HepG2 (cell line): ENCODE measurements at regions not wholly inside any gene's neighbourhood (a gene's known extent, or its start where the extent isn't known, plus 50 kb on each side); places are given as distances from the start of the nearest gene placed in this dataset.

Experiments
- ATAC-seq: fragments of 200-7000 bp; cut with Tn5 transposase; 3 replicates; pipeline ENCODE4 v1.9.1; 2020; ENCODE audit warnings: mild to moderate bottlenecking, moderate library complexity
- BruUV-seq: library from RNA; stranded (reverse); fragments of 400-500 nt; replicated peaks from 2 replicates; lab custom pipeline; 2021; lab: Mats Ljungman, UMichigan
- CTCF ChIA-PET: fragments of 300-600 bp; formaldehyde crosslinking; extraction: SDS; loops from one replicate; lab custom pipeline; 2021; ENCODE audit warnings: low total read pairs, inconsistent platforms, low intra/inter-chr PET ratio; lab: Yijun Ruan, JAX
- POLR2A ChIA-PET: fragments of 350-600 bp; sonication (Branson Sonifier 250); formaldehyde crosslinking; loops from one replicate; lab custom pipeline; 2020; ENCODE audit warnings: antibody characterized with exemption, inconsistent platforms; lab: Yijun Ruan, JAX
- DNase-seq: peaks from one replicate; pipeline ENCODE4 v3.0.0-alpha.2; 2015; ENCODE audit warnings: low spot score
- FAIRE-seq: peaks from 3 replicates; lab custom pipeline; 2011; peaks lifted over from hg19 to GRCh38; lab: Jason Lieb, UNC
- H2AFZ ChIP-seq: one replicate; pipeline ENCODE4 v1.6.1; 2011; ENCODE audit warnings: low read length, inconsistent platforms
- H3K27ac ChIP-seq: fragments of 300-600 bp; 3 replicates; pipeline ENCODE4 v1.8.0; 2011; ENCODE audit warnings: mixed run types, mild to moderate bottlenecking, mixed read lengths, low read length, inconsistent platforms; ENCODE audit not compliant: insufficient read depth; ENCODE audit errors: extremely low read length
- H3K27me3 ChIP-seq, 2 experiments: fragments of 200-600 bp in 1 of 2; 2 replicates in 1 of 2; 3 replicates in 1 of 2; pipeline versions ENCODE4 v1.6.0 to v1.8.0; 2011; ENCODE audit warnings: low read length in 2 of 2, mild to moderate bottlenecking in 2 of 2, moderate library complexity in 2 of 2, inconsistent platforms in 1 of 2; ENCODE audit not compliant: insufficient read depth in 2 of 2, control insufficient read depth in 1 of 2
- H3K36me3 ChIP-seq, 2 experiments: fragments of 200-600 bp in 1 of 2; replicated peaks in 1 of 2; 2 replicates in 1 of 2; 3 replicates in 1 of 2; pipeline versions ENCODE4 v1.5.1 to v1.8.0; 2011; ENCODE audit warnings: low read length in 2 of 2, inconsistent platforms in 1 of 2; ENCODE audit not compliant: insufficient read depth in 2 of 2, control insufficient read depth in 1 of 2
- H3K4me1 ChIP-seq: 2 replicates; pipeline ENCODE4 v1.5.1; 2012; ENCODE audit warnings: low read length, inconsistent platforms; ENCODE audit not compliant: insufficient read depth
- H3K4me2 ChIP-seq: 2 replicates; pipeline ENCODE4 v1.6.0; 2011; ENCODE audit warnings: low read depth, low read length, inconsistent platforms
- H3K4me3 ChIP-seq, 3 experiments: fragments of 200-600 bp in 1 of 3; sonication (generic), shearing (Covaris generic) in 1 of 3; replicated peaks in 1 of 3; 2 replicates each; pipeline ENCODE4 v1.5.1; 2011 to 2016; ENCODE audit warnings: low read length in 3 of 3, inconsistent platforms in 2 of 3, low read depth in 2 of 3, mild to moderate bottlenecking in 2 of 3, control low read depth in 1 of 3, mixed read lengths in 1 of 3; ENCODE audit not compliant: insufficient read depth in 1 of 3
- H3K79me2 ChIP-seq: one replicate; pipeline ENCODE4 v1.6.1; 2011; ENCODE audit warnings: low read length, inconsistent platforms; ENCODE audit not compliant: insufficient read depth
- H3K9ac ChIP-seq: 2 replicates; pipeline ENCODE4 v1.6.0; 2011; ENCODE audit warnings: mild to moderate bottlenecking, low read depth, low read length, inconsistent platforms; ENCODE audit not compliant: insufficient read depth
- H3K9me3 ChIP-seq: 2 replicates; pipeline ENCODE4 v1.5.1; 2012; ENCODE audit warnings: mild to moderate bottlenecking, low read length
- H4K20me1 ChIP-seq: 2 replicates; pipeline ENCODE4 v1.6.0; 2011; ENCODE audit warnings: inconsistent platforms, mild to moderate bottlenecking, low read length, moderate library complexity; ENCODE audit not compliant: insufficient read depth
- CSRNP2 ChIP-seq: sonication (generic); formaldehyde crosslinking; conservative IDR thresholded peaks from 2 replicates; pipeline ENCODE4 v1.8.0; 2022; ENCODE audit warnings: low read depth, missing genetic modification reagents
- JDP2 ChIP-seq: sonication (generic); formaldehyde crosslinking; IDR thresholded peaks from 2 replicates; pipeline ENCODE4 v1.8.1; 2022; ENCODE audit warnings: missing genetic modification reagents, borderline replicate concordance
- NCOA5 ChIP-seq: sonication (generic); formaldehyde crosslinking; IDR thresholded peaks from 2 replicates; pipeline ENCODE4 v1.4.0; 2020; ENCODE audit warnings: missing genetic modification reagents
- SIX1 ChIP-seq: sonication (generic); formaldehyde crosslinking; IDR thresholded peaks from 2 replicates; pipeline ENCODE4 v1.4.0; 2020; ENCODE audit warnings: missing genetic modification reagents, borderline replicate concordance
- SKI ChIP-seq: fragments of 450-650 bp; IDR thresholded peaks from one replicate; pipeline ENCODE4 v1.6.1; 2018; ENCODE audit warnings: mild to moderate bottlenecking; ENCODE audit not compliant: partially characterized antibody
- SSRP1 ChIP-seq: IDR thresholded peaks from 2 replicates; pipeline ENCODE4 v1.6.1; 2016; ENCODE audit warnings: control low read depth
- ZBED4 ChIP-seq: sonication (generic); formaldehyde crosslinking; IDR thresholded peaks from 2 replicates; pipeline ENCODE4 v1.4.0; 2020; ENCODE audit warnings: missing genetic modification reagents, borderline replicate concordance
- ZBTB3 ChIP-seq: sonication (generic); formaldehyde crosslinking; IDR thresholded peaks from 2 replicates; pipeline ENCODE4 v1.4.0; 2020; ENCODE audit warnings: low read depth, mild to moderate bottlenecking, moderate library complexity, missing genetic modification reagents, borderline replicate concordance
- ZBTB42 ChIP-seq: sonication (generic); formaldehyde crosslinking; IDR thresholded peaks from 2 replicates; pipeline ENCODE4 v1.5.0; 2020; ENCODE audit warnings: mild to moderate bottlenecking, missing genetic modification reagents
- ZNF207 ChIP-seq: fragments of 450-650 bp; IDR thresholded peaks from 2 replicates; pipeline ENCODE4 v1.6.1; 2016; ENCODE audit warnings: antibody characterized with exemption, borderline replicate concordance
- ZNF317 ChIP-seq: sonication (generic); formaldehyde crosslinking; IDR thresholded peaks from 2 replicates; pipeline ENCODE4 v1.5.0; 2020; ENCODE audit warnings: mild to moderate bottlenecking, missing genetic modification reagents
- ZNF780A ChIP-seq: sonication (generic); formaldehyde crosslinking; IDR thresholded peaks from 2 replicates; pipeline ENCODE4 v1.8.0; 2022; ENCODE audit warnings: mild to moderate bottlenecking, missing genetic modification reagents, moderate library complexity
- WGBS: methylation state at CpG from one replicate; pipeline ENCODE4 v1.1.6; 2017; ENCODE audit warnings: low lambda C conversion rate; 5-methylcytosine and 5-hydroxymethylcytosine counted together
- in situ Hi-C: cut with HindIII; loops from 2 replicates; pipeline ENCODE4 v1.10.0; 2017; ENCODE audit warnings: low pct_unique_long_range_greater_than_20kb; ENCODE audit not compliant: extremely low pct_ligation_motif_present
- intact Hi-C: fragments of 100-400 bp; cut with micrococcal nuclease; formaldehyde crosslinking; loops from one replicate; pipeline ENCODE4 v1.10.0; 2022; ENCODE audit not compliant: unreplicated experiment

GRCh38 chr16:25413133-25413532 lies 155.5 kb upstream of the ZKSCAN2 start (continued):
- TF ChIP-seq CSRNP2 (CRISPR knock-in tag) (no peak), SSRP1 (no peak), ZNF780A (CRISPR knock-in tag) (no peak), SIX1 (CRISPR knock-in tag) (no peak), SKI (no peak)

GRCh38 chr16:25411396-25412081 lies 153.9 kb upstream of the ZKSCAN2 start:
- in situ Hi-C loops = no loop called here

More at GRCh38 chr16:25411396-25412081, 153.9 kb upstream of the ZKSCAN2 start:
- no peaks in the 10 kb centered on the region for H3K4me1 ChIP-seq
- no TSS peak for BruUV-seq
- 15% methylated on average over 8 of the region's 8 CpGs for WGBS
- H4K20me1 ChIP-seq = no peaks in the 10 kb centered on the region
- FAIRE-seq (no peak), ATAC-seq (no peak), DNase-seq (no peak)
- H3K4me3 ChIP-seq = no peak overlapping the region
- no peaks in the 10 kb centered on the region for H3K27me3 ChIP-seq
- no peaks in the 10 kb centered on the region for H3K9me3 ChIP-seq
- H3K27ac ChIP-seq = no peak overlapping the region
- H3K9ac ChIP-seq = no peak overlapping the region
- POLR2A ChIA-PET = no interaction called here
- no peaks in the 10 kb centered on the region for H3K79me2 ChIP-seq
- H3K36me3 ChIP-seq = no peaks in the 10 kb centered on the region
- H2AFZ ChIP-seq = no peak overlapping the region
- intact Hi-C loops = no loop called here
- H3K4me2 ChIP-seq = no peak overlapping the region
- CTCF ChIA-PET = no interaction called here
- TF ChIP-seq ZNF207 (no peak), NCOA5 (no peak), JDP2 (CRISPR knock-in tag) (no peak), ZBTB3 (CRISPR knock-in tag) (no peak), ZBTB42 (CRISPR knock-in tag) (no peak), ZNF317 (CRISPR knock-in tag) (no peak), ZBED4 (CRISPR knock-in tag) (no peak)
